DOHH2 (cell line): ENCODE measurements at regions not wholly inside any gene's neighbourhood (a gene's known extent, or its start where the extent isn't known, plus 50 kb on each side); places are given as distances from the start of the nearest gene placed in this dataset.

Experiments used
- EZH2phosphoT487 ChIP-seq: fragments of 200-600 bp; sonication (generic); IDR thresholded peaks from 2 replicates; pipeline ENCODE4 v1.6.1; 2017; ENCODE audit warnings: borderline replicate concordance, mild to moderate bottlenecking, antibody characterized with exemption, low read length, moderate library complexity, mixed read lengths
- TF ChIP-seq, protein P1 (sequence below): fragments of 200-600 bp; sonication (generic); IDR thresholded peaks from one replicate; pipeline ENCODE4 v1.5.1; 2014; ENCODE audit warnings: antibody characterized with exemption, mild to moderate bottlenecking, low read depth, low read length; ENCODE audit not compliant: poor library complexity, severe bottlenecking

DNA sequence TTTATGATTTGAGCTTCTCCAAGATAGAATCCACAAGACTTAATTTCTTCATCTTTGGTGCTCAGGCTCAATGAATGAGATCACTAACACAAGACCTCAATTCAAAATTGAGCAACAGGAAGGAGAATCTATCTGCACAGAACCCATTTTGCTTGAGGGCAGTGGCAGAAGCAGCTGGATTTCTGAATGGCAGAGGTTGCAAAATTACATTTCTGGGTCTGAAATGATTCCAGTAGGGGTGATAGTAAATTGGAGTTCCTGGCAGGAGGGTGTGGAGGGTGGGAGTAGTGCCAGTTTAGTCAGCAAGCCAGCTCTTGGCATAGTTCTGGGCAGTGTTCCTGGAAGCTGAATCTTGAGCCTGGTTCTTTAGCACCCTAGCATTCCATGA, 281.1 kb downstream of the SLC7A11 start:
- TF ChIP-seq, protein P1, sequence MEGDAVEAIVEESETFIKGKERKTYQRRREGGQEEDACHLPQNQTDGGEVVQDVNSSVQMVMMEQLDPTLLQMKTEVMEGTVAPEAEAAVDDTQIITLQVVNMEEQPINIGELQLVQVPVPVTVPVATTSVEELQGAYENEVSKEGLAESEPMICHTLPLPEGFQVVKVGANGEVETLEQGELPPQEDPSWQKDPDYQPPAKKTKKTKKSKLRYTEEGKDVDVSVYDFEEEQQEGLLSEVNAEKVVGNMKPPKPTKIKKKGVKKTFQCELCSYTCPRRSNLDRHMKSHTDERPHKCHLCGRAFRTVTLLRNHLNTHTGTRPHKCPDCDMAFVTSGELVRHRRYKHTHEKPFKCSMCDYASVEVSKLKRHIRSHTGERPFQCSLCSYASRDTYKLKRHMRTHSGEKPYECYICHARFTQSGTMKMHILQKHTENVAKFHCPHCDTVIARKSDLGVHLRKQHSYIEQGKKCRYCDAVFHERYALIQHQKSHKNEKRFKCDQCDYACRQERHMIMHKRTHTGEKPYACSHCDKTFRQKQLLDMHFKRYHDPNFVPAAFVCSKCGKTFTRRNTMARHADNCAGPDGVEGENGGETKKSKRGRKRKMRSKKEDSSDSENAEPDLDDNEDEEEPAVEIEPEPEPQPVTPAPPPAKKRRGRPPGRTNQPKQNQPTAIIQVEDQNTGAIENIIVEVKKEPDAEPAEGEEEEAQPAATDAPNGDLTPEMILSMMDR = no peak
- no peak for TF ChIP-seq EZH2phosphoT487
